GM23338 (cell line): ENCODE measurements at regions not wholly inside any gene's neighbourhood (a gene's known extent, or its start where the extent isn't known, plus 50 kb on each side); places are given as distances from the start of the nearest gene placed in this dataset.

ENCODE experiments used
- ATAC-seq: fragments of 200-7000 bp; cut with Tn5 transposase; 3 replicates; pipeline ENCODE4 v1.9.1; 2020
- DNase-seq: peaks from one replicate; pipeline ENCODE4 v3.0.0-alpha.2; 2015; ENCODE audit warnings: low spot score
- H2AFZ ChIP-seq: fragments of 200-600 bp; sonication (generic); 2 replicates; pipeline ENCODE4 v1.8.0; 2016; ENCODE audit warnings: antibody characterized with exemption, mild to moderate bottlenecking, moderate library complexity
- H3F3A ChIP-seq: fragments of 200-600 bp; sonication (generic); replicated peaks from 2 replicates; pipeline ENCODE4 v1.8.0; 2017; ENCODE audit warnings: antibody characterized with exemption, mixed run types, low read depth
- H3K27ac ChIP-seq: fragments of 200-600 bp; sonication (generic); 2 replicates; pipeline ENCODE4 v1.6.1; 2016; ENCODE audit warnings: low read depth
- H3K27me3 ChIP-seq: fragments of 200-600 bp; sonication (generic); 2 replicates; pipeline ENCODE4 v1.8.0; 2016; ENCODE audit warnings: mild to moderate bottlenecking, mixed run types, moderate library complexity; ENCODE audit not compliant: insufficient read depth
- H3K36me3 ChIP-seq: fragments of 200-600 bp; sonication (generic); 2 replicates; pipeline ENCODE4 v1.8.0; 2016; ENCODE audit warnings: mild to moderate bottlenecking; ENCODE audit not compliant: insufficient read depth
- H3K4me1 ChIP-seq: fragments of 200-600 bp; sonication (generic); 2 replicates; pipeline ENCODE4 v1.8.0; 2016; ENCODE audit warnings: mild to moderate bottlenecking, moderate library complexity; ENCODE audit not compliant: insufficient read depth
- H3K4me2 ChIP-seq: fragments of 200-600 bp; sonication (generic); 2 replicates; pipeline ENCODE4 v1.7.1; 2017; ENCODE audit warnings: mixed run types
- H3K4me3 ChIP-seq: fragments of 200-600 bp; sonication (generic); 2 replicates; pipeline ENCODE4 v1.6.1; 2016; ENCODE audit warnings: mixed run types
- H3K79me2 ChIP-seq: fragments of 200-600 bp; sonication (generic); replicated peaks from 2 replicates; pipeline ENCODE4 v1.8.0; 2017; ENCODE audit warnings: mild to moderate bottlenecking; ENCODE audit not compliant: insufficient read depth
- H3K9me2 ChIP-seq: fragments of 200-600 bp; sonication (generic); 2 replicates; pipeline ENCODE4 v1.8.0; 2017; ENCODE audit not compliant: insufficient read depth
- H4K20me1 ChIP-seq: fragments of 200-600 bp; sonication (generic); replicated peaks from 2 replicates; pipeline ENCODE4 v1.8.0; 2017; ENCODE audit warnings: mild to moderate bottlenecking; ENCODE audit not compliant: insufficient read depth
- H3K27ac Mint-ChIP-seq: 2 replicates; pipeline ENCODE4 v1.8.0; 2020; ENCODE audit warnings: inconsistent platforms, mild to moderate bottlenecking, moderate library complexity, mixed read lengths
- H3K27me3 Mint-ChIP-seq: 3 replicates; pipeline ENCODE4 v1.8.0; 2022; ENCODE audit warnings: low read depth, mild to moderate bottlenecking, moderate library complexity, mixed read lengths, inconsistent platforms; ENCODE audit not compliant: insufficient read depth, poor library complexity
- H3K36me3 Mint-ChIP-seq: 3 replicates; pipeline ENCODE4 v1.8.0; 2021; ENCODE audit warnings: low read depth, mild to moderate bottlenecking, inconsistent platforms, moderate library complexity, mixed read lengths
- H3K4me1 Mint-ChIP-seq: 3 replicates; pipeline ENCODE4 v1.8.0; 2020; ENCODE audit warnings: mild to moderate bottlenecking, inconsistent platforms, mixed read lengths
- H3K4me3 Mint-ChIP-seq: 3 replicates; pipeline ENCODE4 v1.8.0; 2021; ENCODE audit warnings: moderate library complexity, mild to moderate bottlenecking, inconsistent platforms, mixed read lengths
- H3K9me3 Mint-ChIP-seq: 3 replicates; pipeline ENCODE4 v1.8.0; 2020; ENCODE audit warnings: moderate library complexity, mild to moderate bottlenecking, inconsistent platforms, mixed read lengths
- CREB1 ChIP-seq: fragments of 250-450 bp; sonication (Bioruptor Pico); IDR thresholded peaks from 2 replicates; pipeline ENCODE4 v1.5.0; 2020; ENCODE audit warnings: low read depth, mild to moderate bottlenecking, moderate library complexity
- EZH2 ChIP-seq: fragments of 200-600 bp; sonication (generic); IDR thresholded peaks from one replicate; pipeline ENCODE4 v1.8.0; 2017; ENCODE audit warnings: antibody characterized with exemption, mild to moderate bottlenecking, low read depth; ENCODE audit not compliant: unreplicated experiment
- POLR2AphosphoS5 ChIP-seq: IDR thresholded peaks from 2 replicates; pipeline ENCODE4 v1.6.1; 2016; ENCODE audit warnings: antibody characterized with exemption, low read depth
- ZNF331 ChIP-seq: fragments of 250-450 bp; sonication (Bioruptor Pico); IDR thresholded peaks from 2 replicates; pipeline ENCODE4 v1.5.0; 2020; ENCODE audit warnings: low read depth, mild to moderate bottlenecking, moderate library complexity
- TF ChIP-seq, protein P1 (sequence below): IDR thresholded peaks from one replicate; pipeline ENCODE4 v1.6.1; 2018; ENCODE audit warnings: antibody characterized with exemption; ENCODE audit not compliant: unreplicated experiment
- TF ChIP-seq, protein P2 (sequence below): fragments of 250-450 bp; sonication (Bioruptor Pico); IDR thresholded peaks from 2 replicates; pipeline ENCODE4 v1.5.0; 2020; ENCODE audit warnings: mild to moderate bottlenecking, moderate library complexity

DNA sequence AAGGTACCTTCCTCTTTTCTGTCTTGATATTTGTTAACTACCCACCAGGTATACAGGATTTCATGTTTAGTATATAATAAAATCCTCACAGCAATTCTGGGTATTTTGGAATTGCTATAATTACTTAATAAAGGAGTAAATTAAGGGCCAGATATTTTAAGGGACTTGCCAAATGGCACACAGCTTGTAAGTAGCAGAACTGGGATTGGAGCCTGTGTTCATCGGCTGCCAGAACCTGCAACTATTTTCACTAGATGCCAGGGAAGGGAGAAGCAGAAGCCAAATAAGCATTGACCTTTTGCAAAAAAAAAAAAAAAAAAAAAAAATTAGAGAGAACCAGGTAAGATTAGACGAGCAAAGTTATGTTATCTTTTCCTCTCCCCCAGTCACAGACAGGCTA lies 683.3 kb upstream of the CADM2 start:
- H3K27me3 ChIP-seq: no peaks in the 10 kb centered on the region
- Mint-ChIP-seq H3K9me3 (no peaks in the 10 kb centered on the region), H3K27ac (no peak overlapping the region), H3K4me3 (no peak overlapping the region), H3K27me3 (no peaks in the 10 kb centered on the region), H3K36me3 (no peaks in the 10 kb centered on the region), H3K4me1 (no peaks in the 10 kb centered on the region)
- no peaks in the 10 kb centered on the region for H3K4me1 ChIP-seq
- H3K36me3 ChIP-seq: no peaks in the 10 kb centered on the region
- TF ChIP-seq EZH2: no peak
- TF ChIP-seq, protein P1, sequence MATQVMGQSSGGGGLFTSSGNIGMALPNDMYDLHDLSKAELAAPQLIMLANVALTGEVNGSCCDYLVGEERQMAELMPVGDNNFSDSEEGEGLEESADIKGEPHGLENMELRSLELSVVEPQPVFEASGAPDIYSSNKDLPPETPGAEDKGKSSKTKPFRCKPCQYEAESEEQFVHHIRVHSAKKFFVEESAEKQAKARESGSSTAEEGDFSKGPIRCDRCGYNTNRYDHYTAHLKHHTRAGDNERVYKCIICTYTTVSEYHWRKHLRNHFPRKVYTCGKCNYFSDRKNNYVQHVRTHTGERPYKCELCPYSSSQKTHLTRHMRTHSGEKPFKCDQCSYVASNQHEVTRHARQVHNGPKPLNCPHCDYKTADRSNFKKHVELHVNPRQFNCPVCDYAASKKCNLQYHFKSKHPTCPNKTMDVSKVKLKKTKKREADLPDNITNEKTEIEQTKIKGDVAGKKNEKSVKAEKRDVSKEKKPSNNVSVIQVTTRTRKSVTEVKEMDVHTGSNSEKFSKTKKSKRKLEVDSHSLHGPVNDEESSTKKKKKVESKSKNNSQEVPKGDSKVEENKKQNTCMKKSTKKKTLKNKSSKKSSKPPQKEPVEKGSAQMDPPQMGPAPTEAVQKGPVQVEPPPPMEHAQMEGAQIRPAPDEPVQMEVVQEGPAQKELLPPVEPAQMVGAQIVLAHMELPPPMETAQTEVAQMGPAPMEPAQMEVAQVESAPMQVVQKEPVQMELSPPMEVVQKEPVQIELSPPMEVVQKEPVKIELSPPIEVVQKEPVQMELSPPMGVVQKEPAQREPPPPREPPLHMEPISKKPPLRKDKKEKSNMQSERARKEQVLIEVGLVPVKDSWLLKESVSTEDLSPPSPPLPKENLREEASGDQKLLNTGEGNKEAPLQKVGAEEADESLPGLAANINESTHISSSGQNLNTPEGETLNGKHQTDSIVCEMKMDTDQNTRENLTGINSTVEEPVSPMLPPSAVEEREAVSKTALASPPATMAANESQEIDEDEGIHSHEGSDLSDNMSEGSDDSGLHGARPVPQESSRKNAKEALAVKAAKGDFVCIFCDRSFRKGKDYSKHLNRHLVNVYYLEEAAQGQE: no peak
- no peak for TF ChIP-seq ZNF331 (CRISPR knock-in tag)
- TF ChIP-seq CREB1 (CRISPR knock-in tag): no peak
- TF ChIP-seq POLR2AphosphoS5: no peak
- TF ChIP-seq, protein P2, sequence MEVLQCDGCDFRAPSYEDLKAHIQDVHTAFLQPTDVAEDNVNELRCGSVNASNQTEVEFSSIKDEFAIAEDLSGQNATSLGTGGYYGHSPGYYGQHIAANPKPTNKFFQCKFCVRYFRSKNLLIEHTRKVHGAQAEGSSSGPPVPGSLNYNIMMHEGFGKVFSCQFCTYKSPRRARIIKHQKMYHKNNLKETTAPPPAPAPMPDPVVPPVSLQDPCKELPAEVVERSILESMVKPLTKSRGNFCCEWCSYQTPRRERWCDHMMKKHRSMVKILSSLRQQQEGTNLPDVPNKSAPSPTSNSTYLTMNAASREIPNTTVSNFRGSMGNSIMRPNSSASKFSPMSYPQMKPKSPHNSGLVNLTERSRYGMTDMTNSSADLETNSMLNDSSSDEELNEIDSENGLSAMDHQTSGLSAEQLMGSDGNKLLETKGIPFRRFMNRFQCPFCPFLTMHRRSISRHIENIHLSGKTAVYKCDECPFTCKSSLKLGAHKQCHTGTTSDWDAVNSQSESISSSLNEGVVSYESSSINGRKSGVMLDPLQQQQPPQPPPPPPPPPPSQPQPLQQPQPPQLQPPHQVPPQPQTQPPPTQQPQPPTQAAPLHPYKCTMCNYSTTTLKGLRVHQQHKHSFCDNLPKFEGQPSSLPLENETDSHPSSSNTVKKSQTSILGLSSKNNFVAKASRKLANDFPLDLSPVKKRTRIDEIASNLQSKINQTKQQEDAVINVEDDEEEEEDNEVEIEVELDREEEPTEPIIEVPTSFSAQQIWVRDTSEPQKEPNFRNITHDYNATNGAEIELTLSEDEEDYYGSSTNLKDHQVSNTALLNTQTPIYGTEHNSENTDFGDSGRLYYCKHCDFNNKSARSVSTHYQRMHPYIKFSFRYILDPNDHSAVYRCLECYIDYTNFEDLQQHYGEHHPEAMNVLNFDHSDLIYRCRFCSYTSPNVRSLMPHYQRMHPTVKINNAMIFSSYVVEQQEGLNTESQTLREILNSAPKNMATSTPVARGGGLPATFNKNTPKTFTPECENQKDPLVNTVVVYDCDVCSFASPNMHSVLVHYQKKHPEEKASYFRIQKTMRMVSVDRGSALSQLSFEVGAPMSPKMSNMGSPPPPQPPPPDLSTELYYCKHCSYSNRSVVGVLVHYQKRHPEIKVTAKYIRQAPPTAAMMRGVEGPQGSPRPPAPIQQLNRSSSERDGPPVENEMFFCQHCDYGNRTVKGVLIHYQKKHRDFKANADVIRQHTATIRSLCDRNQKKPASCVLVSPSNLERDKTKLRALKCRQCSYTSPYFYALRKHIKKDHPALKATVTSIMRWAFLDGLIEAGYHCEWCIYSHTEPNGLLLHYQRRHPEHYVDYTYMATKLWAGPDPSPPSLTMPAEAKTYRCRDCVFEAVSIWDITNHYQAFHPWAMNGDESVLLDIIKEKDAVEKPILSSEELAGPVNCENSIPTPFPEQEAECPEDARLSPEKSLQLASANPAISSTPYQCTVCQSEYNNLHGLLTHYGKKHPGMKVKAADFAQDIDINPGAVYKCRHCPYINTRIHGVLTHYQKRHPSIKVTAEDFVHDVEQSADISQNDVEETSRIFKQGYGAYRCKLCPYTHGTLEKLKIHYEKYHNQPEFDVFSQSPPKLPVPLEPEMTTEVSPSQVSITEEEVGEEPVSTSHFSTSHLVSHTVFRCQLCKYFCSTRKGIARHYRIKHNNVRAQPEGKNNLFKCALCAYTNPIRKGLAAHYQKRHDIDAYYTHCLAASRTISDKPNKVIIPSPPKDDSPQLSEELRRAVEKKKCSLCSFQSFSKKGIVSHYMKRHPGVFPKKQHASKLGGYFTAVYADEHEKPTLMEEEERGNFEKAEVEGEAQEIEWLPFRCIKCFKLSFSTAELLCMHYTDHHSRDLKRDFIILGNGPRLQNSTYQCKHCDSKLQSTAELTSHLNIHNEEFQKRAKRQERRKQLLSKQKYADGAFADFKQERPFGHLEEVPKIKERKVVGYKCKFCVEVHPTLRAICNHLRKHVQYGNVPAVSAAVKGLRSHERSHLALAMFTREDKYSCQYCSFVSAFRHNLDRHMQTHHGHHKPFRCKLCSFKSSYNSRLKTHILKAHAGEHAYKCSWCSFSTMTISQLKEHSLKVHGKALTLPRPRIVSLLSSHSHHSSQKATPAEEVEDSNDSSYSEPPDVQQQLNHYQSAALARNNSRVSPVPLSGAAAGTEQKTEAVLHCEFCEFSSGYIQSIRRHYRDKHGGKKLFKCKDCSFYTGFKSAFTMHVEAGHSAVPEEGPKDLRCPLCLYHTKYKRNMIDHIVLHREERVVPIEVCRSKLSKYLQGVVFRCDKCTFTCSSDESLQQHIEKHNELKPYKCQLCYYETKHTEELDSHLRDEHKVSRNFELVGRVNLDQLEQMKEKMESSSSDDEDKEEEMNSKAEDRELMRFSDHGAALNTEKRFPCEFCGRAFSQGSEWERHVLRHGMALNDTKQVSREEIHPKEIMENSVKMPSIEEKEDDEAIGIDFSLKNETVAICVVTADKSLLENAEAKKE (CRISPR knock-in tag): no peak
- H3K9me2 ChIP-seq: 0 out of 2 replicates have a peak, but pooled peaks cover under 1% of the 10 kb centered on the region
- no peaks in the 10 kb centered on the region for H4K20me1 ChIP-seq
- no peak overlapping the region for H3K4me3 ChIP-seq
- H2AFZ ChIP-seq: no peak overlapping the region
- no peak overlapping the region for H3K4me2 ChIP-seq
- no peaks in the 10 kb centered on the region for H3K79me2 ChIP-seq
- H3F3A ChIP-seq: no peaks in the 10 kb centered on the region
- no peak overlapping the region for H3K27ac ChIP-seq
- ATAC-seq: no peak
- no peak for DNase-seq
